KG1 (cell line): ENCODE measurements at regions not wholly inside any gene's neighbourhood (a gene's known extent, or its start where the extent isn't known, plus 50 kb on each side); places are given as distances from the start of the nearest gene placed in this dataset.

Experiments
- DNase-seq: peaks from one replicate; lab custom pipeline; 2025; lab: John Stamatoyannopoulos, UW

DNA sequence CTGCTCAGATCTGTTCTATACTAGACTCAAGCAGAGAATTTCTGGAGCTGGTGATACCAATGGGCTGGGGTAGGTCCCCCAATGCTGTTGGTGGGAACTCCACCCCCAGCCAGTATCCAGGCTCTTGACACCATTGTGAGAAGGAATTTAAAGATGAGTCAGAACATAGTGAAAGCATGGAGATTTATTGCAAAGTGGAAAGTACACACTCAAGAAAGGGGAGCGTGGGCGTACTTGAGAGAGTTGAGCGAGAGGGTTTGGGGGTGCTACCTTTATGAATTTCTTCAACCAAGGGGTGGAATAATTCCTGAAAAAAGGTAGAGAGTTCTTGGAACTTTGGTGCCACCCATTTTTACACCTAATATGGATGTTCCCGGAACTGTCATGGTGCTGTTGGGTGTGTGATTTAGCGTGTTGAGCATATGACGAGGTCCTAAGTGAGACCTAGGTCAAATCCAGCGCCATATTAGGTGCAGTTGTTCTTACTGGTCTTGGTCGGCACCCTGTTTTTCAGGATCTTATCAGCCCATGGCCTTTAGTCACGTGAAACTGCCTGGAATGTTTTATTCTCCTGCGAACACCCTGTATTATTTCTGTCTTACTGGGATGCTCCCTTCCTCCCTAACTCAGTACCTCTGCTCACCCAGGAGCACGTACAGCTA is 122.0 kb upstream of the AHR start:
- DNase-seq = no peak

DNA sequence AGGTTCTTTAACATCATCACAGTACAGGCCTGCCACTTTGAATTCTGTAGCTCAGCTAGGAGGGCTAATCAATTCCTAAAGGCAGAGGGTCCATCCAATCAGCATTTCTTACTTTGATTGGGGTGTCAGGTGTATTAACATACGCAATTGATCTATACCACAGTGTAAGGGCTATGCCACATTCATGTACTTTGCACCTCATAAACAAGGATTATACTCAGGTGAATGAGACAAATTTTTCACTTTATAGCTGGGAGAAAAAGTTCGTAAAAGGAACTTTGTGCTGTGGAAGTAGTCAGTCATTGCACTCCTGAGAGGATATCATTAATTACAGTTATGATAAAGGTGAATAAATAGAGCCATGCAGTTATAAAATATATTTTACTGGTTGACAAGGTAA is 119.9 kb upstream of the AHR start:
- no peak for DNase-seq

DNA sequence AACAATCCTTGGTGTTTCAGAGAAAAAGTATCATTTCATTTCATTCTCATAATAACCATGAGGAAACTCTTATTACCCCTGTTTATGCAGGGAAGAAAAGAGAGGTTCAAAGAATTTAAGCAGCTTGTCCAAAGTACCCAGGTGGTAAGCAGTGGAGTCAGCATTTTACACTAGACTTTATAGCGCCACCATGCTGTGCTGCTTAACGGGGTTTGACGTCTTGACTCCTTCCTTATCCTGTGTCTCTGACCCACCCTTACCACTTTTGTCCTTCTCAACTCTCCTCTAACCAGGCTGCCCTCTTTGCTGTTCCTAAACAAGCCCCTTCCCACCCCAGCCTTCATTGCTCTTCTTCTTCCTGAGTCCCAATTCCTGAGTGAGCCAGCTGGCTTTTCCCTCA is 117.0 kb upstream of the AHR start:
- no peak for DNase-seq

DNA sequence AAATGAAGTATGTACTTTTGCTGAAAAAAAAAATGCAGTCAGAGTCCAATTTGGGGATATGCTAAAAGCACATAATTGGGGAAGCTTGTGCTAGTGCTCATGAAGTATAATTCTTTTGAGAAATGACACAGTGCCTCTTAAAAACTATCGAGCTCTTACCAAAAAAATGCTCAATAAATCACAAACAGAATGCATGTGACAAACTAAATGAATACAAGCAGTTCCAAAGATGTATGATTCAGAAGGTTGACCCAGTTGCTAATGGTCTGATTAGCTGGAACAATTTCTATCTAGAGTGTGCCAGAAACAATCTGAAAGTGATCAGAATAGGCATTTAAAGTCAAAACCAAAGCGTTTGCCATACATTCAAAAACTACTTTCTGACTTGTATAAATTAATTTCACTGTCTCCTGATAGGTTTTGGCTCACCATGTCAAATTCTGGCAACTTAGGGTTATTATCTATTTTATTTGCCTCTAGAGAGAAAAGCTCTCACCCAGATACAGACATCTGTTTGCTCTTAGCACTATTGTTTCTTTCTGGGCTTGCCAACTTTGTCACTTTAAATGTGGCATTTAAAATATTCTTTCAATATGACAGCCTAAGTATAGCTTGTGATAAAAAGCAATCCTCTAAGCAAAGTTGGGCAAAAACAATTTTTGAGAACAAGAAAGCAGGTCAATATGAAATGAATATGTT is 114.7 kb upstream of the AHR start:
- no peak for DNase-seq

DNA sequence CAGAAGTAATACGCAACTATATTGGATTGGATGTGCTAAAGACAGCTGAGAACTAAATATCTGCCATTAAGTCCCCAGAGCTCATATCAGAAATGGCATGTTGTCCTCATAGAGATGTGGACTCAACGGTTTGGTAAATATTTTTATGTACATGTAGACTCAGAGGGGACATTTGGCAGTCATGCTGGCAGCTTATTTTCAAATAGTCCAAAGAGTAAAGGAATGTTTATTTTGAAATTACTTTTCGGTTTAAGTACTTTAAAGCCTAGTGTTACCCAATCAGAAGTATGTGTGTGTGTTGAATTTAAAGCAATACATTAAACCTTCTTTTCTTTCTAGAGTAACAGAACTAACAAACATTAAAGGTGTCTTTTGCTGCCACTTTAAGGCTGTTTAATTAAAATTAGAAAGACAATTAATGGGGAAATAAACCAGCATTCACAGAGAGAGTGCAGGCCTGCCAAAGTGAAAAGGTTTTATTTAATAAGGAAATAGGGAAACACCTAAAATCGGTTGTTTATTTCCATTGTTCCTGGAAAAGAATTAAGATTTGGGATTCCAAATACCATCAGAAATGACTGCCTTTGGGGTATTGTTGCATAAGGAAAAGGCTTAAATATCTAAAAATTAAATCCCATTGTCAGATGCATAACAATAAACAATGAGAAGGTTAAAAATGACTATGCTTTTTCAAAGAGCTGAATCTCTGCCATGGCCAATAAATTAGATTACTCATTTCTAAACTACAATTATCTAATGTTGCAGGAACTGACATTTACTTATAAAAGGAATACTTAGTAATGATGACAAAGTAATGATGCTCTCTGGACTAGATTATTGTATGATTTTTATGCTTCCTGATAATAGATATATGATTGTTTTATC is 113.4 kb upstream of the AHR start:
- no peak for DNase-seq

DNA sequence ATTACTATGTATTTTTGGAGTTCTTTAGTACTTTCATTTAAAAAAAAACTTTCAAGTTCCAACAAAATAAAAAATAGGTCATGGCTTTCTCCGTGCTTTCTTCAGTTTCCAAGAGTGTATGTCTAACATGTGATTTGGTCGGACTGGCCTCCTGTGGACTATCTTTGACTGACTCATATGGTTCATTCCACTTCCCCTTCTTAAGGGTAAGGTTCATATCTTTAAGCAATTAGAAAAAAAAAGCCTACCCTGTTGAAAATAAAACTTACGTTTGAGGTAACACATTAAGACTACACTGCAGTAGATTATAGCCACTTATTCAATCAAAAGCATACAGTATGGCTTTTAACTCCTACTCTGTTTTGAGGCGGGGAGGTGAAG is 112.8 kb upstream of the AHR start:
- no peak for DNase-seq

DNA sequence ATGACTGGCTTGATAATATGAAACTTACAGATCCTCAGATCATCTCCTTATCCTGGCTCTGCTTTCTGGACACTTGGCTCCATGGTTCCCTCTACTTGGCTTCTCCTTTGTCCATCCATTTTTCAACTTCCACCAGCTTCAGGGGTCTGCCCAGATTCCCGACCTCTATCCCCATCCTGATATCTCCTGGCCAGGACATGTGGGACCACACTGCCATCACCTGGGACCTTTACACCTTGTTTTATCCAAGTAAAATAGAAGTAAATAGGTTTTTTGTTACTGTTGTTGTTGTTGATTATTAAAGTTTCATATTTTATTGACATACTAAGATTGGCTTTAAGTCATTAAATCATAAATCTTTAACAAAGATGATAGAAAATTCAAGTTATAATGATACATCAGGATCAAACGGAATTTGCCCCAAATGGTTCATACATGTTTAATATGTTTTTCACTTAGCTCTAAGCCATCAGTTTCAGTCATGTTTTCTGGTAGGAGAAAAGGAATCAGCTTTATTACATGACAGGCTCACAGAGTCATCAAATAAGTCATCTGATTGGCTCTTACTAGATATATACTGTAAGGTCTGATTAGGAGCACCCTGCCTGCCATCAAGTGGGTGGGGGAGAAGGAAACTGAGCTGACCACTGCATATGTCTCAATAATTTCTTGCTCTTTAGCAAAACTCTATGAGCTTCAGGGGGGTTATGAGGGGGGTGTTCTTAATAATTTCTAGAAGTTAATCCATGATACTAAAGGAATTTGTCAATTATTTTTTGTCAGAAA is 111.5 kb upstream of the AHR start:
- no peak for DNase-seq

DNA sequence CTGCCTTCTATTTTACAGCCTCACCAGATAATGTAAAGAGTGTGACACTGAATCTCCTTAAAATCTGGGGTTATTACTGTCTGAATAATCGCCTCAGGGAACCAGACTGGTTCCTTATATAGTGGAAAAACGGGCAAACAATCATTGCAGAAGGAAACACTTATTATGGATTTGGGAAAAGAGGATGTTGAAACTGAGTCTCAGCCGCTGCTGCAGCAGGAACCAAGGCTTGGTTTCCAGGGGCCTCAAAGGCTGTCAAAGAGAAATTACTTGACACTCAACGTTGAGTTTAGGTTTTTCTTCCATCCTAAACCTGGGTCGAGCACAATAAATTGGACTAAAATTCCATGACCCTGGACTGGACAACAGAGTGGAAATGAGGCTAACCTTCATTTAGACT is 103.8 kb upstream of the AHR start:
- DNase-seq = no peak

DNA sequence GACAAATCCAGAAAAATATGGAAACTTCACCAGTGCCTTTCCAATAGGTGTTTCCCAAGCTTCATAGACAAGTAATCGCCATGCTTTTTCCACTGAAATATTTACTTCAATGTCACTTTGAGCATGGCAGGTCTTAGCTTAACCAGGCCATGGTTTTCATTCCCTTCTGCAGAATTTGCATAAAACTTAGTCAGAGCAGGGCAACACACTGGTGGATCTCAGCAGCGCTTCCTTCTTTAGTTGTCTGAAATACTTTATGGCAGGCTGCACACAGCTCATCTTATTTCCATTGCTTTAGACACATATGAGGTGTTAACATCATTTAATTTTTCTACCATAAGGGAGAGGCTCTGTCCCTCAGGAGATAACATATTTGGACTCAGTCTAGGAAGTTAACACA is 102.9 kb upstream of the AHR start:
- DNase-seq = no peak

DNA sequence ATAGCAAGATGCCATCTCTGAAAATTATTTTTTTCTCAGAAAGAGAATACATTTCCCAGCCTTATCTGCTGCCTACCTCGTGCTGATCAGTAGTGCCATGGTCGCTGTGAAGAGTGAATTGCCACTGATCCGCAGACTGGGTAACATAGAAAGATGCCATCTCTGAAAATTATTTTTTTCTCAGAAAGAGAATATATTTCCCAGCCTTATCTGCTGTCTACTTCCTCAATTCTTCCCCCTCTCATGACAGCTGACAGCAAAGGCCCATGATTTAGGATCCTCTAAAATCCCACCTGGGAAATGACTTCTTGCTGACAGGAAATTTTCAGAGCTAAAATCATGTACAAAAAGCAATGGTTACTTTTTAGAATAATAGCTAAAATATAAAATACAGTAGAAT is 92.5 kb upstream of the AHR start:
- peak; percentile 35 for DNase-seq

DNA sequence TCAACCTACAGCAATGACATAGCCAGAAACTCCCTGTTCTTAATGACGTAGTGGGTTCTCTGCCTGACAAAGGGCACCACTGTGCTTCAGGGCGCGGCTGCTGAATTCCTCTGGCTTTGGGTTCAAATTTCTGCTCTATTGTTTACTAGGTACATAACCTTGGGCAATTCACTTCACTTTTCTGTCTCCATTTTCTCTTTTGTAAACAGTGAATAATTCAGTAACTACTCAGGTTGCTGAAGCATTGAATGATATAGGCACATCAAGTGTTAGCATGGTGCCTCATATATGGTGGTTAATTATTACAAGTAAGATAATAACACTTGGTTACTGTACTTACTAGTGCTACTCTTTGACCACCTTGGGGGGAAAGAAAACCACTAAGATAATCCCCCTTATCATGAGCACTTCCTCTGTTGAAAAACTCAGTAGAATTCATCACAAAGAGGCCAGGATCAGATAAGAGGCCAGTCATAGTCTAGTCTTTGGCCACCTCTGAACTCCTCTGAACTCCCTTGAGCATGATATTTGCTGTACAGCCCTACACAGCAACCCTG is 92.0 kb upstream of the AHR start:
- peak; percentile 35 for DNase-seq

DNA sequence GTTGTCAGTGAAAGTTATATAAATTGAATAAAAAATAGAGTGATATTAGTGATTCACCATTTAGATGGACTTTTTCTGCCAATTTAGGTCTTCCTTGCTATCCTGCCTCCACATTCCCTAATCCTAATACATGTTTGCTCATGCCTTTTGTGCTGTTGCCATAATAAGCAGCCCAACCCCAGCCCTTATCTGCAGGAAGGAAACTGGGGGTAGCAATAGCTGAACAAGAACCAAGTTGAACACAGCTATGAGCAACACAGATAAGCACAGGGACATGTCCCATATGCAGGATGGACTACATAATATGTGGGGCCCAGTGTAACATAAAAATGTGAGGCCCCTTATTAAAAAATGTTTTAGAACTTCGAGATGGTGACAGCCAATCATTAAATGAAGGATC is 91.2 kb upstream of the AHR start:
- no peak for DNase-seq

DNA sequence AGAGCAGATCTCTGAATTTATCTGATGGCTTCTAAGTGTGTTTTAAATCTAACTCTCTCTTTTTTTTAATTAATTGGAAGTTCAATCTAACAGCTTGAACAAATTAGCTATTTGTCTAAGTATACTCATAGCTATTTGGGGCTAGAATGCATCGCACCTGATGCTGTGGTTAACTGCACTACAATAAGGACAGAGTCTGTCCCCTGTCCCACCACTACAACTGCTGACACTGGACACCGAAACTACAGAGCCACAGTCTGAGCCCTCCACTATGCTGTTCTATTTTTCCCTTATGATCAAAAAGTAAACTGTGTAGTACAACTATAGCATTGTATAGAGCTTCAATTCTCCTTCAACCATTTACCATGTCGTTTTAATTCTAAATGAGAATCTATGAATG is 89.4 kb upstream of the AHR start:
- no peak for DNase-seq

DNA sequence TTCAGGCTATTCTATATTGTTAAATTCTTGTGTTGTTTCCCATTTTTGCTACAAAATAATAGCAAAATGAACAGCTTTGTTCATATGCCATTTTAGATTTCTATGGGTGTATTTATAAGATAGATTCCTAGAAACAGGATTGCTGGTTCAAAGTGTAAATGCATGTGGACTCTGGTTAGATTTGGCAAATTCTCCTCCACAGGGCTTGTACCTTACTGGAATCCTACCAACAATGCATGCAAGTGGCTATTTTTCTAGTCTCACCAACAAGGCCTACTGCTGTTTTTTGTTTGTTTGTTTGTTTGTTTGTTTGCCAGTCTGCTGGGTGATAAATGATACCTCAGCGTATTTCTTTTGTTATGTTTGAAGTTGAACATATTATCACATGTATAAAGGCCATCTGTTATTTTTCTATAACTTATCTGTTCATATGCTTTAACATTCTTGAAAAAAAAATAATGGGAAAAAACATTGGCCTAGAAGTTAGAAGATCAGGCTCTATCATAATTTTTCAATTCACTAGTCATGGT is 87.1 kb upstream of the AHR start:
- DNase-seq = no peak

DNA sequence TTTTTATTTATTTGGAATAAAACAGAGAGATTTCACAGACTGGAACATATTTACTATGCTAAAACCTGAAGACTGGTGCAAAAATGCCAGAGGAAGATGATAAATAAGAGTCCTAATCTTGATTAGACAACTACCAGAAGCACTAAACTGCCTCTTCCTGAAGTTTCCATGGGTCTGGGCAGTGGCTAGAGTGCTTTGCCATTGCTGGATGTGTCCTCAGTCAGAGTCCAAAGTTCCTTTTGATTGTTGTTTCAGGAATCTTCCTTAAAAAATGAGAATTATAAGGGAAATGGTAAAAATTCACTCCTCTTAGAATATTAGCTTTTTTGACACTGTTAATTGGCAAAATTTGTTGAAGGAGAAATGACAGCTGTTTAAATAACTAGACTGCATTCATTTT is 86.3 kb upstream of the AHR start:
- no peak for DNase-seq

DNA sequence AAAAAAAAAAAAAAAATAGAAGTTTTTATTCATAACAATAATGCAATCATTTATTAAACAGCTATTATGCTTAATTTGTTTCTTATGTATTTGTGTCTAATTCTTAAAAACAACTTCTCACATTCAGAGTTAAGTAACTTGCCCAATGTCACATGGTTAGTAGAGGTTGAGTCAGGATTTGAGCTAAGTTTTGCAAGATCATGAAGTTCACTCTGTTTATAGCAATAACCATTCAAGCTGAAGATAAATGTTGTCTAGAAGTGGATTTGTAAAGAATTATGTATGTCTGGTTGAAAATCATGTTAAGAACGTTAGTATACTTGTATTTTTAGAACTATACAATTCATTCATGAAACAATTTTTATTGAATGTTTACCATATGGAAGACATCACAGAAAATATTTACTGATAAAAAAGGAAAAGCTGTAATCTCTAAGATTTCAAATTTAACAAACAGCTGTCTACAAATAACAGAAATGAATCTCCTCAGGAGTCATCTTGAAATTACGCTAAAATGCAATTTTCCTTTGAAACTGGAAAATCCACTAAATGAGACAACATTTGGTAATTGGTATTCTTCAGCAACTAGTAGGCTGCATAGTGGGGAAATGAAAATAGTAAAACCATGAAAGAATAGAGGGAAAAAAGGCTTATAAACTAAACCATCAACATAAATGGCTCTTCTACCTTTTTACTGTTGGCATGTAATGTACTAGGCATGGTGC is 70.5 kb upstream of the AHR start:
- DNase-seq = no peak

DNA sequence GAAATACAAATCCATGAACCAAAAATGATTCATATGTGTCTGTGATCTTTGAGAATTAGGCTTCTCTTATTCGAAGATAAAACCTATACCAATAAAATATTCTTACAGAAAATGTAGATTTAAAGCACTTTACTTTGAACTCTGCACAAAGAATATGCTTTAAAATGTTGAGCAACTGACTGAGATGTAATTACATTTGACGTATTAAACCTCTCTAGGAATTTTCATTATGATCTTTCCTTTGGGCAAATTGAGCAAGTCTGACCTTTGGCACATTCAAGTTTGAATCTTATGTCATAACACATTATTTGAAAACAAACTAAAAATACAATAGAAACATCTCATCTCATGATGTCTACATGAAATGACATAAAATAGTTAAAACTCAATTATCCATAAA is 69.2 kb upstream of the AHR start:
- DNase-seq = no peak

DNA sequence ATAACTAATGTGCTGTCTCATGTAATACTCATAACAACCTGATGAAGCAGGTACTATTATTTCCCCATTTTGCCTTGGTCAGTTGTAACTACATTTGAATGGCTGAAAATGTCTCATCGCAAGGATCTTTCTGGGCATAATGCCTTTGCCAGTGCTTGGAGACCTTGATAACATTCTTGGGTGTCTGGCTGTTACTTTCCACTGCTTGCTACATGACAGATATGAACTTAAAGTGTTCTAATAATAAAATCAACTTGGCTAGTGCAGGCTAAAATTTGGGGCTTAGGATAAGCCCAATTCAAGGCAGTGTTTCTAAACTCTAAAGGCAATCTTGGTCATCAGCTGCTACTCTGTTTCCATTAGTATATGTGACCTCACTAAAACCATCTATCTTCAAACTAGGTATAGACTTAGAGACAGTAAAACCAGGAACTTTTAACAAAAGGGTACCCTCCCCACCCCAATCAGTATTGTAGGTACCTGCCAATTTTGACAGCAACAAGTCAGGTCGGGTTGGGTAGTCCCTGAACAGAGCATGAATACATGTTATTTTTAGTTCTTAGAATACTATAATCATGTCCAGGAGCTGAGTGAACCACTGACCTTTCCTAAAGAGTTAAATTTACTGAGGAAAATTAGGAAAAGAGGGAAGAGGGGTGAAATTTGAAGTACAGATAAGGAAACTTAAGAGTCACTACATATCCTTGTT is 68.2 kb upstream of the AHR start:
- no peak for DNase-seq

DNA sequence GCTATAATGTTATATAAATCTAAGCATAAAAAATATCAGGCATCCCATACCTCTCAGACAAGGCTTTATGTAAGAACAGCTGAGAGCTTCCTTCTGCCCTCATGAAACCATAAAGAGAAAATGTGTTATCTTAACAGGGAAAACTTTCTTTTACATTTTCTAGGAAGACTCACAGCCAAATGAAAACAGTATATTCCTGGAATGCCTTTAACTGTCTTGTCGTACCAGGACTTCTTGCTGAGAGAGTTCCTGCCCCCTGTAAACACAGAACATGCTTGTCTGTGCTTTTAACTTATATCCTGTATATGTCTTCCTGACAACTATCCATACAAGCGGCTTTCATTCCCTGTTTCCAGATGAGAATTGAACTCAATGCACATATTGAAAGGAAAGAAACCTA is 64.8 kb upstream of the AHR start:
- peak; percentile 57 for DNase-seq

DNA sequence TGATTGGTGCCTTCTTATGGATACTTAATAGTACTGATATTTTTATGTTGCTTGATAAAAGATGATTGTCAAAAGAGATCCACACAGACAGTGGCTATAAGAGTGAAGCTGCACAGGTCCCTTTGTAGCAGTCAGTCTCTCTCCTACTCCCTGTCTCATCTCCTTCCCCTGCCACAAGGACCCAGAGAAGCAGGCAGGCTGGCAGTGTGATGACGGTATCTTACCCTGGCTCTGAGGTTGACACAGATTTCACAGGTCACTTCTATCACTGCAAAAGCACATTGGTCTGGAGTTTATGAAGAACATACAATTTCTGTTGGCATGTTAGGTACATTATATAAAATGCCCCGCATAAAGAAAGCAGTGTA is 64.4 kb upstream of the AHR start:
- no peak for DNase-seq
